Endothelial cell of umbilical vein (primary cell): ENCODE measurements at regions not wholly inside any gene's neighbourhood (a gene's known extent, or its start where the extent isn't known, plus 50 kb on each side); places are given as distances from the start of the nearest gene placed in this dataset.

Source experiments
- BruUV-seq: library from RNA; stranded (reverse); fragments of 400-500 nt; replicated peaks from 2 replicates; lab custom pipeline; 2021; lab: Mats Ljungman, UMichigan
- CTCF ChIA-PET: fragments of 300-600, 350-600 bp; sonication (Branson Sonifier 250); formaldehyde crosslinking; loops from one replicate; lab custom pipeline; 2021; ENCODE audit warnings: antibody characterized with exemption, inconsistent platforms; lab: Charles Lee
- POLR2A ChIA-PET: fragments of 300-600, 350-600 bp; sonication (Branson Sonifier 250); formaldehyde crosslinking; loops from one replicate; lab custom pipeline; 2021; ENCODE audit warnings: antibody characterized with exemption, inconsistent platforms; lab: Charles Lee
- DNase-seq: peaks from one replicate; pipeline ENCODE4 v3.0.0-alpha.2; 2011; ENCODE audit warnings: low read depth, low spot score
- FAIRE-seq: peaks from 2 replicates; lab custom pipeline; 2011; peaks lifted over from hg19 to GRCh38; lab: Jason Lieb, UNC
- H2AFZ ChIP-seq: 2 replicates; pipeline ENCODE4 v1.6.0; 2012; ENCODE audit warnings: low read depth, low read length, control low read depth, inconsistent platforms
- H3K27ac ChIP-seq: 2 replicates; pipeline ENCODE4 v1.5.1; 2011; ENCODE audit warnings: low read depth, mild to moderate bottlenecking, control low read depth, low read length, moderate library complexity; ENCODE audit not compliant: insufficient read depth
- H3K27me3 ChIP-seq, 2 experiments: 2 replicates each; pipeline versions ENCODE4 v1.6.0 to v1.6.1; 2011; ENCODE audit warnings: low read length in 2 of 2, mixed read lengths in 1 of 2; ENCODE audit not compliant: control insufficient read depth in 2 of 2, insufficient read depth in 2 of 2
- H3K36me3 ChIP-seq, 2 experiments: 2 replicates in 1 of 2; 3 replicates in 1 of 2; pipeline ENCODE4 v1.5.1; 2011; ENCODE audit warnings: low read length in 2 of 2, mild to moderate bottlenecking in 1 of 2, moderate library complexity in 1 of 2; ENCODE audit not compliant: control insufficient read depth in 2 of 2, insufficient read depth in 2 of 2; ENCODE audit errors: extremely low read depth in 1 of 2
- H3K4me1 ChIP-seq: 3 replicates; pipeline ENCODE4 v1.5.1; 2011; ENCODE audit warnings: mild to moderate bottlenecking, low read length; ENCODE audit not compliant: control insufficient read depth, insufficient read depth; ENCODE audit errors: extremely low read depth
- H3K4me2 ChIP-seq: 2 replicates; pipeline ENCODE4 v1.6.1; 2011; ENCODE audit warnings: low read length, control low read depth, mixed read lengths; ENCODE audit not compliant: insufficient read depth
- H3K4me3 ChIP-seq, 3 experiments: fragments of 200-600 bp in 1 of 3; sonication (generic), shearing (Covaris generic) in 1 of 3; replicated peaks in 1 of 3; 2 replicates each; pipeline ENCODE4 v1.5.1; 2011 to 2016; ENCODE audit warnings: control low read depth in 3 of 3, low read length in 3 of 3, mild to moderate bottlenecking in 2 of 3, inconsistent platforms in 1 of 3, low read depth in 1 of 3, moderate library complexity in 1 of 3; ENCODE audit not compliant: insufficient read depth in 1 of 3
- H3K79me2 ChIP-seq: 2 replicates; pipeline ENCODE4 v1.6.0; 2012; ENCODE audit warnings: low read length, inconsistent platforms; ENCODE audit not compliant: control insufficient read depth, insufficient read depth
- H3K9ac ChIP-seq: replicated peaks from 2 replicates; pipeline ENCODE3; 2011; ENCODE audit warnings: low read length, control low read depth; ENCODE audit not compliant: insufficient read depth; ENCODE audit errors: extremely low read depth
- H3K9me1 ChIP-seq: replicated peaks from 3 replicates; pipeline ENCODE4 v1.6.0; 2011; ENCODE audit warnings: mild to moderate bottlenecking, low read length; ENCODE audit not compliant: control insufficient read depth, insufficient read depth; ENCODE audit errors: extremely low read depth
- H3K9me3 ChIP-seq: replicated peaks from 2 replicates; pipeline ENCODE4 v1.5.1; 2012; ENCODE audit warnings: low read length, inconsistent platforms; ENCODE audit not compliant: control insufficient read depth, insufficient read depth
- H4K20me1 ChIP-seq: replicated peaks from 2 replicates; pipeline ENCODE3; 2011; ENCODE audit warnings: mild to moderate bottlenecking, low read length; ENCODE audit not compliant: control insufficient read depth, insufficient read depth; ENCODE audit errors: extremely low read depth
- EZH2 ChIP-seq: IDR thresholded peaks from 2 replicates; pipeline ENCODE4 v1.6.1; 2012; ENCODE audit warnings: borderline replicate concordance, low read depth, mild to moderate bottlenecking, moderate library complexity, low read length, inconsistent platforms; ENCODE audit not compliant: severe bottlenecking
- FOS ChIP-seq: IDR thresholded peaks from 2 replicates; pipeline ENCODE4 v1.6.1; 2011; ENCODE audit warnings: mild to moderate bottlenecking, low read length, moderate library complexity, borderline replicate concordance; ENCODE audit not compliant: insufficient read depth
- GATA2 ChIP-seq: IDR thresholded peaks from 2 replicates; pipeline ENCODE4 v1.7.0; 2011; ENCODE audit warnings: low read depth, mild to moderate bottlenecking, moderate library complexity, mixed read lengths, low read length; ENCODE audit not compliant: insufficient read length, insufficient read depth
- JUN ChIP-seq: IDR thresholded peaks from 2 replicates; pipeline ENCODE4 v1.6.1; 2011; ENCODE audit warnings: borderline replicate concordance, low read depth; ENCODE audit not compliant: insufficient read length, insufficient read depth
- MAX ChIP-seq: IDR thresholded peaks from 2 replicates; pipeline ENCODE4 v1.6.1; 2011; ENCODE audit not compliant: insufficient read depth, insufficient read length
- MYC ChIP-seq: IDR thresholded peaks from one replicate; pipeline ENCODE4 v1.6.1; 2011; ENCODE audit warnings: mild to moderate bottlenecking, low read depth, low read length
- POLR2A ChIP-seq: IDR thresholded peaks from 2 replicates; pipeline ENCODE4 v1.6.1; 2012; ENCODE audit warnings: low read depth, mild to moderate bottlenecking, control low read depth, low read length
- POLR2AphosphoS5 ChIP-seq: IDR thresholded peaks from 2 replicates; pipeline ENCODE4 v1.6.1; 2012; ENCODE audit warnings: low read depth, mild to moderate bottlenecking, control low read depth, low read length, moderate library complexity; ENCODE audit not compliant: insufficient read depth
- dilution Hi-C: fragments of 300-500 bp; cut with MboI; formaldehyde crosslinking; loops from one replicate; pipeline ENCODE4 v1.15.0; 2019; ENCODE audit warnings: low sequenced_read_pairs; ENCODE audit not compliant: extremely low pct_ligation_motif_present
- intact Hi-C: fragments of 100-400 bp; cut with micrococcal nuclease; formaldehyde crosslinking; loops from one replicate; pipeline ENCODE4 v1.10.0; 2022

- Histone ChIP-seq H3K4me1 (no peaks in the 10 kb centered on the region), H3K36me3 (no peaks in the 10 kb centered on the region), H3K79me2 (no peaks in the 10 kb centered on the region), H4K20me1 (no peaks in the 10 kb centered on the region), H2AFZ (no peak overlapping the region), H3K27me3 (peaks cover 0 to 3% of the 10 kb centered on the region in 2 experiments), H3K4me3 (no peak overlapping the region), H3K27ac (no peak overlapping the region), H3K4me2 (no peak overlapping the region), H3K9me1 (no peaks in the 10 kb centered on the region), H3K9ac (no peak overlapping the region), H3K9me3 (no peaks in the 10 kb centered on the region)
- no TSS peak for BruUV-seq
- no peak for DNase-seq
- no peak for FAIRE-seq
- ChIA-PET CTCF (interaction anchor here (0.7 to 2.8 kb wide), 5 partner anchors 11 to 148 kb away, joined by 3 to 9 read pairs (median 3); no protein-coding TSS in a partner anchor), POLR2A (no interaction called here)
- TF ChIP-seq MAX (no peak), JUN (no peak), POLR2A (no peak), MYC (no peak), GATA2 (no peak), FOS (no peak), POLR2AphosphoS5 (no peak), EZH2 (no peak)
- intact Hi-C loops, result no loop called here
- dilution Hi-C loops, result no loop called here
These were observed 142.7 kb downstream of the FOXD2 start for GRCh38 chr1:47580451-47580995.
